ENCODE measurements at regions not wholly inside any gene's neighbourhood (a gene's known extent, or its start where the extent isn't known, plus 50 kb on each side); places are given as distances from the start of the nearest gene placed in this dataset.

DNA sequence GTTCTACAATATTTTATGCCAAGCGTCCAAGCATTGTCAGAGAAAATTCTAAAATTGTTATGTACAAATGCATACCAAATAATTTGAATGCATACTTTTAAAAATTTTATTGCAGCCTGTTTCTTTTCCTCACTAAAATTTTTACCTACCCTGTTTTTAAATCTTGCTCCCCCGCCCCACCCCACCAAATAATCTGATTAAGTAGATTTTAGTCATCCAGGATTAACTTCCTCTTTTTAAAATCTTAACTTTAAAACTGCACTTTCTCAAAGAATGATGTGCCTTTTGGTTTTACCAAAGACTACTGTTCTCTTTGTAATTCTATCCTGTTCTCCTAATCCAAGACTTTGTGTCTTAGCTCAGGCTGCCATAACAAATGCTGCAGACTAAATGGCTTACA, 269.4 kb upstream of the FN1 start:
- TF ChIP-seq CREM (CRISPR knock-in tag; IDR thresholded peaks at IDR 0.05) (no peak), ETV6 (CRISPR knock-in tag; IDR thresholded peaks at IDR 0.05) (no peak), NR3C1 (CRISPR knock-in tag; conservative IDR thresholded peaks at IDR 0.05; ENCODE audit: low read depth) (no peak), ELF4 (CRISPR knock-in tag; IDR thresholded peaks at IDR 0.05; ENCODE audit: low read depth) (no peak), CREB1 (CRISPR knock-in tag; IDR thresholded peaks at IDR 0.05) (no peak), ZNF232 (CRISPR knock-in tag; IDR thresholded peaks at IDR 0.05) (no peak), KAT7 (CRISPR knock-in tag; IDR thresholded peaks at IDR 0.05; ENCODE audit: borderline replicate concordance) (no peak), CBFB (CRISPR knock-in tag; IDR thresholded peaks at IDR 0.05; ENCODE audit: low read depth) (no peak), ESRRA (CRISPR knock-in tag; IDR thresholded peaks at IDR 0.05; ENCODE audit: borderline replicate concordance) (no peak)
- TF ChIP-seq, protein P1, sequence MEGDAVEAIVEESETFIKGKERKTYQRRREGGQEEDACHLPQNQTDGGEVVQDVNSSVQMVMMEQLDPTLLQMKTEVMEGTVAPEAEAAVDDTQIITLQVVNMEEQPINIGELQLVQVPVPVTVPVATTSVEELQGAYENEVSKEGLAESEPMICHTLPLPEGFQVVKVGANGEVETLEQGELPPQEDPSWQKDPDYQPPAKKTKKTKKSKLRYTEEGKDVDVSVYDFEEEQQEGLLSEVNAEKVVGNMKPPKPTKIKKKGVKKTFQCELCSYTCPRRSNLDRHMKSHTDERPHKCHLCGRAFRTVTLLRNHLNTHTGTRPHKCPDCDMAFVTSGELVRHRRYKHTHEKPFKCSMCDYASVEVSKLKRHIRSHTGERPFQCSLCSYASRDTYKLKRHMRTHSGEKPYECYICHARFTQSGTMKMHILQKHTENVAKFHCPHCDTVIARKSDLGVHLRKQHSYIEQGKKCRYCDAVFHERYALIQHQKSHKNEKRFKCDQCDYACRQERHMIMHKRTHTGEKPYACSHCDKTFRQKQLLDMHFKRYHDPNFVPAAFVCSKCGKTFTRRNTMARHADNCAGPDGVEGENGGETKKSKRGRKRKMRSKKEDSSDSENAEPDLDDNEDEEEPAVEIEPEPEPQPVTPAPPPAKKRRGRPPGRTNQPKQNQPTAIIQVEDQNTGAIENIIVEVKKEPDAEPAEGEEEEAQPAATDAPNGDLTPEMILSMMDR (IDR thresholded peaks at IDR 0.05): no peak
- TF ChIP-seq, protein P2, sequence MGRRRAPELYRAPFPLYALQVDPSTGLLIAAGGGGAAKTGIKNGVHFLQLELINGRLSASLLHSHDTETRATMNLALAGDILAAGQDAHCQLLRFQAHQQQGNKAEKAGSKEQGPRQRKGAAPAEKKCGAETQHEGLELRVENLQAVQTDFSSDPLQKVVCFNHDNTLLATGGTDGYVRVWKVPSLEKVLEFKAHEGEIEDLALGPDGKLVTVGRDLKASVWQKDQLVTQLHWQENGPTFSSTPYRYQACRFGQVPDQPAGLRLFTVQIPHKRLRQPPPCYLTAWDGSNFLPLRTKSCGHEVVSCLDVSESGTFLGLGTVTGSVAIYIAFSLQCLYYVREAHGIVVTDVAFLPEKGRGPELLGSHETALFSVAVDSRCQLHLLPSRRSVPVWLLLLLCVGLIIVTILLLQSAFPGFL (CRISPR knock-in tag; IDR thresholded peaks at IDR 0.05; ENCODE audit: borderline replicate concordance): no peak
- TF ChIP-seq, protein P3, sequence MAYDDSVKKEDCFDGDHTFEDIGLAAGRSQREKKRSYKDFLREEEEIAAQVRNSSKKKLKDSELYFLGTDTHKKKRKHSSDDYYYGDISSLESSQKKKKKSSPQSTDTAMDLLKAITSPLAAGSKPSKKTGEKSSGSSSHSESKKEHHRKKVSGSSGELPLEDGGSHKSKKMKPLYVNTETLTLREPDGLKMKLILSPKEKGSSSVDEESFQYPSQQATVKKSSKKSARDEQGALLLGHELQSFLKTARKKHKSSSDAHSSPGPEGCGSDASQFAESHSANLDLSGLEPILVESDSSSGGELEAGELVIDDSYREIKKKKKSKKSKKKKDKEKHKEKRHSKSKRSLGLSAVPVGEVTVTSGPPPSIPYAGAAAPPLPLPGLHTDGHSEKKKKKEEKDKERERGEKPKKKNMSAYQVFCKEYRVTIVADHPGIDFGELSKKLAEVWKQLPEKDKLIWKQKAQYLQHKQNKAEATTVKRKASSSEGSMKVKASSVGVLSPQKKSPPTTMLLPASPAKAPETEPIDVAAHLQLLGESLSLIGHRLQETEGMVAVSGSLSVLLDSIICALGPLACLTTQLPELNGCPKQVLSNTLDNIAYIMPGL (CRISPR knock-in tag; IDR thresholded peaks at IDR 0.05): no peak
